GM21528 (cell line): ENCODE measurements at regions not wholly inside any gene's neighbourhood (a gene's known extent, or its start where the extent isn't known, plus 50 kb on each side); places are given as distances from the start of the nearest gene placed in this dataset.

Source experiments
- ATAC-seq: cut with Tn5 transposase; IDR thresholded peaks from one replicate; pipeline ENCODE4 v1.9.1; 2021; ENCODE audit warnings: mild to moderate bottlenecking, moderate library complexity; ENCODE audit not compliant: unreplicated experiment, low FRiP score

DNA sequence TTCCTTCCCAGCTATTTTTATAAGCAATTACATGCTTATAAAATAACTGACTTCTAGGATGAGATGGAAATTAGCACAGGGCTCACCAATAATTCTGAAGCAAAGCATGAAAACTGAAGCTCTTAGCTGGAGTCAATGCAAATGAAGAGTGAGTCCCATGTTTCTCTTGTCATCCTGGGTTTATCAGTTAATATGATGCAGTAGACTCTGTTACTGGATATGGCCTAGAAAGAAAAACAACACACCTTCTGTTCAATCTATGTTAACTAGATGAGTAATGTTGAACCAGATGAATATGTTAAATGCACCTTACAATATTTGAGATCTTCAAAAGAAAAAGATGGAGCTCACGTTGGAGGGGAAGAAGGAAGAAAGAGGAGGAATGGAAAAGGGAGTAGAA is 229.4 kb downstream of the DUSP6 start:
- no peak for ATAC-seq

DNA sequence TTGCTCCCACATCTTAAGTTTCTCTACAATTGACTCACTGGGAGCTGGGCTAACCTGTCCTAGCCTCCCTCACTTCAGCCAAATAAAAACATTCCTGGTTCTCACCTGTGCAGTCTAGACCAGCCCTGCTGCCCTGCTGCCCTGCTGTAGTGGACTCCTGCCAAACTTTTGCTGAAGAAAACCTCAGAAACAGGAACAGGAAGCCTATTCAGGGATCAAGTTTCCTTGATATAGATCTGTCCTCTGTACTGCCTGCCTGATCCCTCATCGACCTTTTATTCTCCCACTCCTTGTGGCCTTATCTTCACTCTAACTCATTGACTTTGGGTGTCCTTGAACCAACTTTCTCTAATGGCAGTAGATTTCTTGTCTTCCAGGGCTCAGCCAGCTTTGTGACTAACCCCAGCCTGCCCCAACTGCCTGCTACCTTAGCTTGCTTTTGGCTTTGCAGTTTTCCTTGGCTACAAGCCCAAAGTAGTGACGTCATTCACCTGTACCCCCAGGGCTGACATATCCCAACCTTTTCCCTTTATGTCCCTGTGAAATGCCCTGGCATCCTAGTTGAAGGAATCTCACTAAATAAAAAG is 234.8 kb downstream of the DUSP6 start:
- ATAC-seq = no peak

DNA sequence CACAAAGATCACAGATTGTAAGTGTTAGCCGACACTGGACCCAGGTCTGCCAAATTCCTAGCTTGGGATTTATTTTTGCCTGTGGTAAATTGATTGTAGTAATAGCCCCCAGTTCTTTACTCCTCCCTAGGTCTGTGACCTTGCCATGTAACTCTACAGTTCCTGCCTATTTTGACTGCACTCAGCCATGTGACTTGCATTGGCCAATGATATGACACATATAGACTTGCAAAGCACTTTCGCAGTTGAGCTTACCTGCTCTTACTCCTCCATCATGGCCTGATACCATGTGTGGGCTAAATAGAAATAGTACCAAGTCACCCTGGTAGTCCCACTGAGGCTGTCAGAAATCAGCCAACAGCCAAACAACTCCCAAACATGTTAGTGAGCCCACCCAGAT is 240.3 kb downstream of the DUSP6 start:
- no peak for ATAC-seq

DNA sequence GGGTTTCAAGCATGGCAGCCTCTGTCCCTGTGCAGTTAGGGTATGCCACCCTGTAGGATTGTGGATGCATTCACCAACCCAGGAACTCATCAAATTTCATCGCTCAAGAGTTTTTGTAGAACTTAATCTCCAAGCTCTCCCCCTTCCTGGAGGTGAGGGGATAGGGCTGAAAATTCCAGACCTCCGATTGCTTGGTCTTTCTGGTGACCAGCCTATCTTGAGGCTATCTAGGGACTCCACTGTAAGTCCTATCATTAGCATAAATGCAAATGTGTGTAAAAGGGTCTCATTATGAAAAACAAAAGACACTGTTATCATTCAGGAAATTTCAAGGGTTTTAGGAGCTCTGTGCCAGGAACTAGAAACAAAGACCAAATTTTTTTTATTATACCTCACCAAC is 244.0 kb downstream of the DUSP6 start:
- no peak for ATAC-seq

DNA sequence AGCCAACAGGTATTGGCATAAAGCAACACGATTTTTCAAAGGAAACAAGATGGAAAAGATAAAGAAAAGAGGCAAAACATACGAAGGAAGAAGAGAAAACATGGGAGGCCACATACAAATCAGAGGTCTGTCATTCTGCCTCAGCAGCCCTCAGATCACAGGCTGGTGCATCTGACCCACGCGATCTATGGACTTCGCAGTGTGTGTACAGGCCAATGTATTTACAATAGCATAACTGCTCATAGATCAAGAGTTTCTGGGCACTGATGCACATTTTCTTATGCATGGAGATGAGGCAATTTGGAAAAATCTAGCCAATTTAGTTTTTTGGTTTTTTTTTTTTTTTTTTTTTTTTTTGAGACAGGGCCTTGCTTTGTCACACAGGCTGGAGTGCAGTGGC is 245.4 kb downstream of the DUSP6 start:
- ATAC-seq = no peak

DNA sequence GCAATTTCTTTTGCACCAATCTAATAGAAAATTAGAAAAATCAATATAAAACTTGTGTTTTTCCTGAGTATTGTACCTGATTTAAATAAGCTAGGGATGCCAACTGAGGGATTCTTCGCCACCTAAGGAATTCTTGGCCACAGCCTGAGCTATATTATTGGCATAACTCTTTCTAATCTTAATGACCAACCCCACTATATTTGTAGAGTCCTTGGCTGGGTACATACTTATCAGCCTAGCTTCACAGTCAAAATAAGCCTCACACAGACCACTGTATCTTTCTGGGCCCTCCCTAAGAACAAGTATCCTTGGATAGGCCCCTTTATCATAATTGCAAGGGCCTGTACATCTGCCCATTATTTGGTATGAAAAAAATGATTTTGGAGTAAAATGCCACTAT is 247.1 kb downstream of the DUSP6 start:
- no peak for ATAC-seq

DNA sequence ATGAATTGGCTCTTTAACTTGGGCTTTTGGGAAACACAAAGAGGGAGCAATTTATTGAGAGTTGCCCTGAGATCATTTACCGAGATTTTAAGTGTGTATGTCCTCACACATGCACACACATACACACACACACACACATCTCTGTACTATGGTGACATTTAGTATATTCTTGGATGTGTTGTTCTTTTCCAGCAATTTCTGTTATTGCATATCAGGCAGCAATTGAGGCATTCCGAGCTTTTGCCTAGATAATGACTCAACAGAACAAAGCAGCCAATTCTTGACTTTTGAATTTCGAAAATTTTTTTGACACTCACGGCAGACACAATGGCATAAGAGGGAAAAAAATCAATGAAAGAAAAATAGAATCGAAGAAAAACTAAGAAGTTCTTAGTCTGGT is 248.5 kb downstream of the DUSP6 start:
- ATAC-seq = no peak

DNA sequence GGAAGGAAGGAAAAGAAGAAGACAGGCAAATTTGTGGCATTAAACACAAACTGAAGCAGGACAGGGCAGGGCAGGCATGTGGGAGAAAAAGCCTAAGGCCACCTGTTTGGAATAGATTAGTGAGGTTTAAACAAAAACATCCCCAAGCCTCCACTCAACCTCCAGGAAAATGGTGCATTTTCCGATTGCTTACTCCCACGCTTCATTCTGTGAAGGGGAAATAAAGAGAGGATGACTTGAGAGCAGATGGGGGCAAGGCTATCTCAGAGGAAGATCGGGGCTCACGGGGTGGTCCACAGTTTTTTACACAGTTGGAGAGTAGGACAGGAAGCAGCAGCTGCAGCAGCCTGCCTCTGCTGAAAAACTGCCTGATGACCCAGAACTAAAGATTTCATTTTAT is 250.9 kb downstream of the DUSP6 start:
- no peak for ATAC-seq

DNA sequence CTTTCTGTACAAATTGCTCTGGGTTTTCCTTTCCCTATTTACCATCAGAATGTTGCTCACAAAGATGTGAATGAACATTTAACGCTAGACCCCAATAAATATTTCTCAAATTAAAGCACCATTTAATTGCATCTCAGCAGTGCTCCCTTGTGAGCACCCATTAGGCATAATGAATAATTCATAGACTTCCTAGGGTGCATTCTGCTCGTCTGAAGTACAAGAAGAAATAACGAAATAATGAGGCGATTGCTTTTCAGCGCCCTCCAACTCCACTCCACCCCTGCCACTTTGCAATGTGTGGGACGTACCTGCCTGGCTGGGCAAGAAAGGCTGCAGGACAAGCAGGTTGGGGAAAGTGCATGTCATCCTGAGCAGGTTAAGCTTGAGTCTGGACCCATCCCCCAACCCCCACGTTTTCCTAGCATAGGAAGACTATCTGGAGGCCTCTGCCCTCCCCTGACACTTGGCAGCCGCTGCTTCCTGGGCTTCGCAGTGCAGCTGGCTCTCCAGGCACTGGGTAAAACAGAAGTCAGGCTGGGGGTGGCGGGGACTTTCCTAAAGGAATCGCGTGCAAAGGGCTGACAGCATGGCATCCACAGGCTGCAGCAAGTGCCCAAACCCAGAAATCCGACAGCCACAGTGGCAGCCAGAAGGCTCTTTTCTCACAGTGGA is 253.7 kb downstream of the DUSP6 start:
- no peak for ATAC-seq

DNA sequence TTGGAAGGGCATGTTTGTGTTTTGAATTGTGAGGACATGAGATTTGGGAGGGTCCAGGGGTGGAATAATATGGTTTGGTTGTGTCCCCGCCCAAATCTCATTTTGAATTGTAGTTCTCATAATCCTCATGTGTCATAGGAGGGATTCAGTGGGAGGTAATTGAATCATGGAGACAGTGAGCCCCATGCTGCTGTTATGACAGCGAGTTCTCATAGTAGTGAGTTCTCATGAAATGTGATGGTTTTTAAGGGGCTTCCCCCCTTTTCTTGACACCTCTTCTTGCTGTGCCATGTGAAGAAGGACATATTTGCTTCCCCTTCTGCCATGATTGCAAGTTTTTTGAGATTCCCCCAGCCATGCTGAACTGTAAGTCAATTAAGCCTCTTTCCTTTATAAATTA is 260.0 kb downstream of the DUSP6 start:
- ATAC-seq = no peak

DNA sequence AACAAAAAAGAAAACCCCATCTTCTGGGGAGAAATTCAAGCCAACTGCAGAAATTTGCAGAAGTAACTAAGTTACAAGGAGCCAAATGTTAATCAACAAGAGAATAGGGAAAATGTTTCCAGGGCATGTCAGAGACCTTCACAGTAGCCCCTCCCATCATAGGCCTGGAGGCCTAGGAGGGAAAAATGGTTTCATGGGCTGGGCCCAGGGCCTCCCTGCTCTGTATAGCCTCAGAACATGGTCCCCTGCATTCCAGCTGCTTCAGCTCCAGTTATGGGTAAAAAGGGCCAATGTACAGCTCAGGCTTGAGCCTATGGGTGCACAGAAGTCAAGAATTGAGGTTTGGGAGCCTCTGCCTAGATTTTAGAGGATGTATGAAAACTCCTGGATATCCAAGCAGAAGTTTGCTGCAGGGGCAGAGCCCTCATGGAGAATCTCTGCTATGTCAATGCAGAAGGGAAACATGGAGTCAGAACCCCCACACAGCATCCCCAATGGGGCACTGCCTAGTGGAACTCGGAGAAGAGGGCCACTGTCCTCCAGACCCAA is 260.9 kb downstream of the DUSP6 start:
- ATAC-seq = no peak

DNA sequence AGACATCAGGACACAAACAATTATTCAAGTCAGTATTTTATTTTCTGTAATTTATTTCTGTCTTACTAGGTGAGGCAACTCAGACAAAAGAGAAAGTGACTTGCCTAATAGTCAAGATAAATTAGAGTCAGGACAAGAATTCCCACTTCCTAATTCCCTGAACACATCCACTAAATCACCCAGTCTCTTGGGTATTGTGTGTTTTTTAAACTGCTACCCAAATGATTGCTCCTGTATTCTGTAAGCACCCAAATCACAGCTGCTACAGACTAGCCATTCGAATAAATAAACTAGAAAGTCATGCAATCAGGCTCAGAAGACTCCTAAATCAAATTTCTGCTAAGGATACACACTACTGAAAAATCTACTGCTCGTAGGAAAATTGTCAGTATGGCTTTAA is 263.0 kb downstream of the DUSP6 start:
- no peak for ATAC-seq

DNA sequence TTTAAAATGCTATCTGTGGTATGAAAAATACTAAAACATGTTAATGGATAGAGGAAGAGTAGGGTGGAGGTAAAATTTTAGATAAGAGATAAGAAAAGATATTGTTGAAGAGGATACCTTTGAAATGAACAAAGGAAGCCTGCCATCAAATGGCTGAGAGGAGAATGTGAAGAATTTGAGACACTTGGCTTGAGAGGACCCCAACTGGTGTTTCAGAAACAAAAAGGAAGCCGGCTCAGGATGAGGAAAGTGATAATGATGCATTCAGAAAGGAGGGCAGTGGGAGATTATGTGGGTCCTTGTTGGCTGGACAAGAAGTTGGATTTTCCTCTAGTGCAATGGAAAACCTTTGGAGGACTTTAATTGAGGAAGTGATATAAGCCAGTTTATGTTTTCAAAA is 264.4 kb downstream of the DUSP6 start:
- ATAC-seq = no peak

DNA sequence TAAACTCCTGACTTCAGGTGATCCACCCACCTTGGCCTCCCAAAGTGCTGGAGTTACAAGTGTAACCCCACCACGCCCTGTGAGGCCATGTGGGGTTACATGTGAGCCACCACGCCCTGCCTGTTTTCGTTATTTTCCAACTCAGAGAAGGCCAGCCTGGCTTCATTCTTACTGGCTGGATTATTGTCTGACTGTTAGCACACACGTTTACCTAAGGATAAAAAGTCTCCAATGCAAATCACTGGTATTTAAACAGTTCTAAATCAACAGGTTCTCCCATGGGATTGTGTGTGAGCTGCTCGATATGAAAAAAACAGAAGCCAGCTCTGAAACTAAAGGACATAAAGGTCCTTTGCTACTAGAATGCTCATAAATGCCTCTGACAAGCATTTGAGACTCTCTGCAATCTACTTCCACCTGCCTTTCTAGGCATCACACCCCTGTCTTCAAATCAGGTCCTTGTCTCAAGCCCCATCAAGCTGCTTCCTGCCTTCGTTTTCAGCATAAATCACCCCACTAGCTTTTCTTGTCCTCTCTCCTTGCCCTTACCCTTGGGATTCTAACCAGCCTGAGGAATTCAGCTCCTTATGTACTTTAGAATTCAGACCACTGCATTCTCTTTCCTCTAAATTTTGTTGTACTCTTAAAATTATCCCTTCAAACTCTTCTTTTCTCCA is 265.0 kb downstream of the DUSP6 start:
- ATAC-seq = no peak

DNA sequence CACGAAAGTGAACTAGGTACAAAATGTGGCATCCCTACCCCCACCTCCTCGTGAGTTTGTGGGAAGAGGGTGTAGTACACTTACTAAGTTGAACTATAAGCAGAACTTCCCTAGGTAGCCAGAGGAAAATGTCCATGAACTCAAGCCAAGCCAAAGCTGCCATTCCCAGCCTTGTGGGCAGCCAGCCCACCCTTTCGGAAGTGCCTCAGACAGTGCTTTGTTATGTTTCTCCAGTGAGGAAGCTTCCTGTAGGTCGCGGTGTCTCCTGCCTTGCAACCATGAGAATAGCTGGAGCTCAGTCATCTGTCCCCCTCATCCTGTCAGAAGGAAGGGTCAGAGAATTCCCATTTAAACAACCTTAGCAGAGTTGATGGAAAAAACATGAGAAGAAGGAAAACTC is 266.9 kb downstream of the DUSP6 start:
- ATAC-seq = no peak

DNA sequence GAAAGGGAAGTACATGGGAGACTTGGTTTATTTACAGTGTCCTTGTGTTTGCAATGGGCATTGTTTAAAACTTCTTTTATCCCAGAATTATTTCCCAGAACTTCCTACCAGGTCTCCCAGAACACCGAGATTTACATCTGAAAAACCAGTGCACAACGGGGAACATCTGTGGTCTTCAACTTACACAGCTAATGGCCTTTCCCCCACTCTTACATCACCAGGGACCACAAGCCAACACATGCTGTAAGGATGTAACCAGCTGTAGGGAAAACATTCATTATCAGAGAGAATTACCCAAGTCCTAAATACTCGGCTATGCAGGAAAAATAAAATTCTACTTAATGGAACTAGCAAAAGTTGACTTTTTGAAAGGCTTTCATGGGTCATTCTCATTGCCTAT is 267.6 kb downstream of the DUSP6 start:
- no peak for ATAC-seq

DNA sequence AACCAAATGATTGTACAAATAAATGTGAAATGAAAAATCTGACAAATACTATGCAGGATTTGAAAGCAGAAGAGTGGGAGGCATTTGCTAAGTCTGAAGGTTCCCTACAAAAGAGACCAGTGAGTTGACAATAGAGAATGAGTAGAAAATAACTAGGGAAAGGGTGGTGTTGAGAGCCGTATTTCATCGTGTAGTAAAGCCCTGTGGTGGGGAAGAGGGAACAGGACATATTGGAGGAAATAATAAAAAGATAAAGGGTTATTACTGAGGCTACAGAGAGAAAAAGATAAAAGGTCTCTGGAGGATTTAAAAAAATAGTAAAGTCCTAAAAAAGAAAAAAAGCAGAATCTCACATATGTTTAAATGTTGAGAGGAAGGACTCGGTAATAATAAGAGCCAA is 268.8 kb downstream of the DUSP6 start:
- no peak for ATAC-seq

DNA sequence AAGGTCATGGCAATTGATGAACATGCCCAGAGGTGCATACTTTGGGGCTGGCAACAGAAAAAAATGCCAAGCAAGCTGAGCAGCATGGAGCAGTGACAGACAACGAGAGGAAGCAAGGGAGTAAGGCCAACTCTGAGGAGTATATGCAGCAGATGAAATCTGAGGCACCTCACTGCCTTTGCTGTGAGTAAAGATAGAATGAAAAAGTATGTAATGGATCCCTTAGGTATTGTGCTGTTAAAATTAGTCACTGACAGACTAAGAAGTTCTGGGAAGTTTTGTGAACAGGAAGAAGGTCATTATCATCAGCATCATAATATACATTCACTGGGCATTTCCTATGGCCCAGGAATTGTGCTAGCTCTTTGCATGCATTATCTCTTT is 269.9 kb downstream of the DUSP6 start:
- no peak for ATAC-seq

DNA sequence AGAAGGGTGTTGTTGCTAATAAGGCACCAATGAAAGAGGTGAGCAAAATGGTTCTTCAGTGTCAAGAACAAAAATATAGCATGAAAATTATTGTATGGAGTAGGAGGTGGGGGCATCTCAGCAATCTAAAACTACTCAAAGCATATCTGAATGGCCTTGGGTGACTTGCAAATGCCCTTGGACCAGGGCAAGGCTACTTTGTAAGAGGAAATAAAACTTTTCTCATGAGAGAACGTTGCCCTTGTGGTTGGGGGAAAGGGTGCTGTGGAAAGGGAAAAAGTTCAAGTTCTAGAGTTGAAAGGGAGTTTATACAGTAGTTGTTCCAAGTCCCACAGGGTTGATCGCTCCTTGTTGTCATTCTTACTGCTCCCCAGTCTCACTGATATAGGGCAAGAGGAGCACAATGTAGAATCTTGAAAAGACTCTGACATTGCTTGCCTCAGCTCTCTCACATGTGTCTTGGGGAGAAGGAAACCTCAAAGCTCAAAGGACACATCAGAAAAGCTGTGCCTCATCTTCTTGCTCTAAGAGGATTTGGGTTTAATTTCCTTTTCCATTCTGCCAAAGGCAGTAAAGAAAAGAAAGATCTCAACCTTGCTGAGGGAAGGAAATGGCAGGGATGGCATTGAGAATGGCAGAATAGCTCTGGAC is 270.5 kb downstream of the DUSP6 start:
- ATAC-seq = no peak

DNA sequence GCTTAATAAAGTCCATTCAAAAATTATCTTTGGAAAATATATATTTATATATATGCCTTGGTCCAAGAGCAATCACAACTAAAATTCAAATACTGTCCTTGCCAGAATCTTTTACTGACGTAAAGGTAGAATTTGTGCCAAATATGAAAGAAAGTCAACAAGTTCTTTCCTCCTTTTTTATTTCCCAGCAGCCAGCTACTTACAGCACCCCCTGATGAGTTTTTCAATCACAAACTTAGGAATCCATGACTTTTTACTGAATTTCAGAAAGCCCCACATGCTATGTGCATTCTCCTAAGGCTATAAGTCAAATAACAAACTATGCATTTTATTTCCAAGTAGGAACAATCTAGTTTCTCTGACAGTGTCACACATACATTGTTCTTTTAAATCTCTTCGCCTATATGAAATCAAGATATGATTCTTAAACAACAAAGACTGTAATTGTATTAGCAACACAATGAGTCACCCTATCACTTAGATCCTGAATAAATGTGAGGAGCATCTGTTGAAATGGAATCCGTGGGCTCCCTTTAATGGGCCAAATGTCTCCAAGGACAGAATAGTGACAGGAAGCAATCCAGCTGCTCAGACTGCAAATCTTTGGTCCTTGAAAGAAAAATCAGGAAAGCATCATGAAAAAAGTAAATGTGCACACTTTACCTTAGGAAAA is 271.4 kb downstream of the DUSP6 start:
- ATAC-seq = no peak
